ENCODE measurements at regions not wholly inside any gene's neighbourhood (a gene's known extent, or its start where the extent isn't known, plus 50 kb on each side); places are given as distances from the start of the nearest gene placed in this dataset.

- Histone ChIP-seq H3K27me3 (ENCODE audit: control insufficient read depth, low read length) (no peaks in the 10 kb centered on the region), H3K79me2 (ENCODE audit: control insufficient read depth, low read length) (no peaks in the 10 kb centered on the region), H3K27ac (ENCODE audit: low read depth, low read length) (no peak overlapping the region), H3K9me2 (replicated peaks; ENCODE audit: control insufficient read depth, low read length) (no peaks in the 10 kb centered on the region), H3K4me3 (ENCODE audit: low read length) (no peak overlapping the region), H3K9me3 (ENCODE audit: control insufficient read depth, insufficient read depth, low read length) (no peaks in the 10 kb centered on the region), H4K20me1 (ENCODE audit: control insufficient read depth, insufficient read depth, low read depth, low read length) (no peaks in the 10 kb centered on the region), H3K4me2 (ENCODE audit: low read length) (no peak overlapping the region), H3F3A (ENCODE audit: control insufficient read depth, insufficient read depth) (no peaks in the 10 kb centered on the region), H3K36me3 (ENCODE audit: control insufficient read depth, low read length) (no peaks in the 10 kb centered on the region), H3K4me1 (ENCODE audit: control insufficient read depth, low read length) (no peaks in the 10 kb centered on the region)
- TF ChIP-seq EZH2phosphoT487 (IDR thresholded peaks at IDR 0.05; ENCODE audit: borderline replicate concordance, low read length) = no peak
- TF ChIP-seq CTCF (IDR thresholded peaks at IDR 0.05; ENCODE audit: low read depth, low read length, poor library complexity, severe bottlenecking) = no peak
These were observed 243.3 kb upstream of the FOXK1 start for GRCh38 chr7:4438723-4439245.

GRCh38 chr7:4439444-4439843 is 242.7 kb upstream of the FOXK1 start:
- TF ChIP-seq EZH2phosphoT487 (IDR thresholded peaks at IDR 0.05; ENCODE audit: borderline replicate concordance, low read length) (no peak), CTCF (IDR thresholded peaks at IDR 0.05; ENCODE audit: low read depth, low read length, poor library complexity, severe bottlenecking) (no peak)
- H3K27me3 ChIP-seq (ENCODE audit: control insufficient read depth, low read length) = no peaks in the 10 kb centered on the region
- H3K27ac ChIP-seq (ENCODE audit: low read depth, low read length) = no peak overlapping the region
- no peak overlapping the region for H3K4me2 ChIP-seq (ENCODE audit: low read length)
- H3K9me3 ChIP-seq (ENCODE audit: control insufficient read depth, insufficient read depth, low read length) = no peaks in the 10 kb centered on the region
- no peak overlapping the region for H3K4me3 ChIP-seq (ENCODE audit: low read length)
- H3K9me2 ChIP-seq (replicated peaks; ENCODE audit: control insufficient read depth, low read length) = no peaks in the 10 kb centered on the region
- no peaks in the 10 kb centered on the region for H3K36me3 ChIP-seq (ENCODE audit: control insufficient read depth, low read length)
- no peaks in the 10 kb centered on the region for H3F3A ChIP-seq (ENCODE audit: control insufficient read depth, insufficient read depth)
- H3K79me2 ChIP-seq (ENCODE audit: control insufficient read depth, low read length) = no peaks in the 10 kb centered on the region
- H4K20me1 ChIP-seq (ENCODE audit: control insufficient read depth, insufficient read depth, low read depth, low read length) = no peaks in the 10 kb centered on the region
- no peaks in the 10 kb centered on the region for H3K4me1 ChIP-seq (ENCODE audit: control insufficient read depth, low read length)

- H3K9me2 ChIP-seq (replicated peaks; ENCODE audit: control insufficient read depth, low read length) = no peaks in the 10 kb centered on the region
- peaks cover 13% of the 10 kb centered on the region; the same call in 1 of the 2 replicates for H3K9me3 ChIP-seq (ENCODE audit: control insufficient read depth, insufficient read depth, low read length)
- H3F3A ChIP-seq (ENCODE audit: control insufficient read depth, insufficient read depth) = no peaks in the 10 kb centered on the region
- H3K4me1 ChIP-seq (ENCODE audit: control insufficient read depth, low read length) = no peaks in the 10 kb centered on the region
- no peak for TF ChIP-seq CTCF (IDR thresholded peaks at IDR 0.05; ENCODE audit: low read depth, low read length, poor library complexity, severe bottlenecking)
- TF ChIP-seq EZH2phosphoT487 (IDR thresholded peaks at IDR 0.05; ENCODE audit: borderline replicate concordance, low read length) = no peak
- no peaks in the 10 kb centered on the region for H3K79me2 ChIP-seq (ENCODE audit: control insufficient read depth, low read length)
- H3K27ac ChIP-seq (ENCODE audit: low read depth, low read length) = no peak overlapping the region
- H3K4me2 ChIP-seq (ENCODE audit: low read length) = no peak overlapping the region
- H3K4me3 ChIP-seq (ENCODE audit: low read length) = no peak overlapping the region
- H3K27me3 ChIP-seq (ENCODE audit: control insufficient read depth, low read length) = no peaks in the 10 kb centered on the region
- no peaks in the 10 kb centered on the region for H4K20me1 ChIP-seq (ENCODE audit: control insufficient read depth, insufficient read depth, low read depth, low read length)
- H3K36me3 ChIP-seq (ENCODE audit: control insufficient read depth, low read length) = no peaks in the 10 kb centered on the region
These were observed 238.0 kb upstream of the FOXK1 start for GRCh38 chr7:4444106-4444505.

Data from DOHH2 (cell line).